ENCODE measurements at regions not wholly inside any gene's neighbourhood (a gene's known extent, or its start where the extent isn't known, plus 50 kb on each side); places are given as distances from the start of the nearest gene placed in this dataset.

- H3K27ac ChIP-seq: no peak overlapping the region
- no peak for DNase-seq (ENCODE audit: low spot score in 2 of 2)
- no peak overlapping the region for H3K4me3 ChIP-seq
- H3K9me3 ChIP-seq: no peaks in the 10 kb centered on the region
- intact Hi-C loops (cut with DNase I): no loop called here
- no peaks in the 10 kb centered on the region for H3K36me3 ChIP-seq
- H3K4me1 ChIP-seq: no peaks in the 10 kb centered on the region
- H3K27me3 ChIP-seq: no peaks in the 10 kb centered on the region
- TF ChIP-seq, protein P1, sequence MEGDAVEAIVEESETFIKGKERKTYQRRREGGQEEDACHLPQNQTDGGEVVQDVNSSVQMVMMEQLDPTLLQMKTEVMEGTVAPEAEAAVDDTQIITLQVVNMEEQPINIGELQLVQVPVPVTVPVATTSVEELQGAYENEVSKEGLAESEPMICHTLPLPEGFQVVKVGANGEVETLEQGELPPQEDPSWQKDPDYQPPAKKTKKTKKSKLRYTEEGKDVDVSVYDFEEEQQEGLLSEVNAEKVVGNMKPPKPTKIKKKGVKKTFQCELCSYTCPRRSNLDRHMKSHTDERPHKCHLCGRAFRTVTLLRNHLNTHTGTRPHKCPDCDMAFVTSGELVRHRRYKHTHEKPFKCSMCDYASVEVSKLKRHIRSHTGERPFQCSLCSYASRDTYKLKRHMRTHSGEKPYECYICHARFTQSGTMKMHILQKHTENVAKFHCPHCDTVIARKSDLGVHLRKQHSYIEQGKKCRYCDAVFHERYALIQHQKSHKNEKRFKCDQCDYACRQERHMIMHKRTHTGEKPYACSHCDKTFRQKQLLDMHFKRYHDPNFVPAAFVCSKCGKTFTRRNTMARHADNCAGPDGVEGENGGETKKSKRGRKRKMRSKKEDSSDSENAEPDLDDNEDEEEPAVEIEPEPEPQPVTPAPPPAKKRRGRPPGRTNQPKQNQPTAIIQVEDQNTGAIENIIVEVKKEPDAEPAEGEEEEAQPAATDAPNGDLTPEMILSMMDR (IDR thresholded peaks at IDR 0.05): no peak
These were observed 91.9 kb upstream of the EYA2 start for GRCh38 chr20:46802722-46803121.

DNA sequence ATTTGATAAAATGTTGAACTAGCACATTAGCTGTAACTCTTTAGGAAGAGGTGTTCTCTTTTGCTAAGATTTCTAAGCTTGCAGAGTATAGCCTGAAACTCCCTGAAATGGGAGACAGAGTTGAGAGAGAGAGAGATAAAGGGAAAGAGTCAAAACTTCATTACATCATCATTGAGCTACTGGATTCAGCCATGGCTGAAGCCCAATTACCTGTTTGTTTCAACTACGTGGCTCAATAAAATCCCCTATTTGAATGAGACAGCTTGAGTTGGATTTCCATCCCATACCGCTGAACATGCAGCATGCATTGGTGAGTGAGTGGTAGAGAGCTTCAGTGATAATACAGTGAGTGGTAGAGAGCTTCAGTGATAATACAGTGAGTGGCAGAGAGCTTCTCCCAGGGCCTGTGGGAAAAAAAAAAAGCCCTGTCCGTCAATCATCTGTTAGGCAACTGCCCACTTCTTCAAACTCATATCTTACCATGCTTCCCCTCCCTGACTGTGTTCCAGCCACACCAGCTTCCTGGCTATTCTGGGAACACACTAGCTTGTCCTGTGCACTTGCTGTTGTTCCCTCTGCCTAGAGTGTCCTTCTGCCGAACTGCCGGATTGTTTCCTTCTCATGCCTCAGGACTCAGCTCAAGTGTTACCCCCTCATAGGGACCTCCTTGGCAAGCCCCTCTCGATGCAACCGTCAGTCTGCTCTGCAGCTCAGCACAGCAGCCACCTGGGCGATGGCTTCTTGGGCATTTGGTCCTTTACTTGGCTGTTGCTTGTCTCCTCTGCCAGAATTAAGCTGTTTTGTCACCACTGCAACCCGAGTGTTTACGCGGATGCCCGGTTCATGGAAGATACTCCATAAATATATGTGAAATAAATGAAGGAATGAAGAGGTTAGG is 91.3 kb upstream of the EYA2 start:
- Histone ChIP-seq H3K9me3 (no peaks in the 10 kb centered on the region), H3K27ac (no peak overlapping the region), H3K4me3 (no peak overlapping the region), H3K4me1 (no peaks in the 10 kb centered on the region), H3K27me3 (no peaks in the 10 kb centered on the region), H3K36me3 (no peaks in the 10 kb centered on the region)
- DNase-seq (ENCODE audit: low spot score in 2 of 2): no peak
- TF ChIP-seq, protein P1 (IDR thresholded peaks at IDR 0.05): no peak
- intact Hi-C loops (cut with DNase I): no loop called here

- Histone ChIP-seq H3K4me1 (no peaks in the 10 kb centered on the region), H3K36me3 (no peaks in the 10 kb centered on the region), H3K27ac (no peak overlapping the region), H3K27me3 (no peaks in the 10 kb centered on the region), H3K4me3 (no peak overlapping the region), H3K9me3 (no peaks in the 10 kb centered on the region)
- no peak for DNase-seq (ENCODE audit: low spot score in 2 of 2)
- intact Hi-C loops (cut with DNase I): no loop called here
- TF ChIP-seq, protein P1 (IDR thresholded peaks at IDR 0.05): no peak
These were observed 90.5 kb upstream of the EYA2 start for GRCh38 chr20:46804126-46804525.

GRCh38 chr20:46805836-46806235 is 88.8 kb upstream of the EYA2 start:
- Histone ChIP-seq H3K27ac (no peak overlapping the region), H3K27me3 (no peaks in the 10 kb centered on the region), H3K4me1 (no peaks in the 10 kb centered on the region), H3K36me3 (no peaks in the 10 kb centered on the region), H3K4me3 (no peak overlapping the region), H3K9me3 (no peaks in the 10 kb centered on the region)
- intact Hi-C loops (cut with DNase I): no loop called here
- no peak for DNase-seq (ENCODE audit: low spot score in 2 of 2)
- TF ChIP-seq, protein P1 (IDR thresholded peaks at IDR 0.05): no peak

DNA sequence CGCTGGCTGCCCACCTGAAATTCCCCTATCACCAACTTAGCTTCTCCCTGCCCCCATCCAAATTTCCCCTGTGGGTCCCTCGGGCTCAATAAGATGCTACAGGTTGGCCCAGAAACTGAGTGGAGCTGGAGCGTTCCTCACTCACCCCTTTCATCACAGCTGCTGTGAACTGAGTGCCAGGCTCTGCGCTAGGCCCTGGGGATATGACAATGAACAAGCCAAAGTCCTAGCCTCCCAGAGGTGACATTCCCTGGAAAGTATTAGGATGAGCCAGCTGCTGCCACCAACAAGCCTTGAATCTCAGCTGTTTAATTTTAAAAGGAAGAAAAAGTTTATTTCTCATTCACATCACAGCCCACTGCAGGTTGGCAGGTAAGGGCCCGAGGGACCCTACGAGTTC is 86.6 kb upstream of the EYA2 start:
- DNase-seq (ENCODE audit: low spot score in 2 of 2): no peak

More for the DNA sequence above, 86.6 kb upstream of the EYA2 start:
- intact Hi-C loops (cut with DNase I): no loop called here
- TF ChIP-seq, protein P1 (IDR thresholded peaks at IDR 0.05): no peak
- Histone ChIP-seq H3K27me3 (peaks cover 10% of the 10 kb centered on the region), H3K4me3 (no peak overlapping the region), H3K27ac (no peak overlapping the region), H3K4me1 (peaks cover 0 to 4% of the 10 kb centered on the region in 2 donors), H3K36me3 (no peaks in the 10 kb centered on the region), H3K9me3 (no peaks in the 10 kb centered on the region)

Data from ascending aorta (tissue), 2 donors.